HepG2 (cell line): ENCODE measurements at regions not wholly inside any gene's neighbourhood (a gene's known extent, or its start where the extent isn't known, plus 50 kb on each side); places are given as distances from the start of the nearest gene placed in this dataset.

ENCODE experiments used
- ATAC-seq: fragments of 200-7000 bp; cut with Tn5 transposase; 3 replicates; pipeline ENCODE4 v1.9.1; 2020; ENCODE audit warnings: mild to moderate bottlenecking, moderate library complexity
- BruUV-seq: library from RNA; stranded (reverse); fragments of 400-500 nt; replicated peaks from 2 replicates; lab custom pipeline; 2021; lab: Mats Ljungman, UMichigan
- CTCF ChIA-PET: fragments of 300-600 bp; formaldehyde crosslinking; extraction: SDS; loops from one replicate; lab custom pipeline; 2021; ENCODE audit warnings: low total read pairs, inconsistent platforms, low intra/inter-chr PET ratio; lab: Yijun Ruan, JAX
- POLR2A ChIA-PET: fragments of 350-600 bp; sonication (Branson Sonifier 250); formaldehyde crosslinking; loops from one replicate; lab custom pipeline; 2020; ENCODE audit warnings: antibody characterized with exemption, inconsistent platforms; lab: Yijun Ruan, JAX
- DNase-seq: peaks from one replicate; pipeline ENCODE4 v3.0.0-alpha.2; 2015; ENCODE audit warnings: low spot score
- FAIRE-seq: peaks from 3 replicates; lab custom pipeline; 2011; peaks lifted over from hg19 to GRCh38; lab: Jason Lieb, UNC
- H2AFZ ChIP-seq: one replicate; pipeline ENCODE4 v1.6.1; 2011; ENCODE audit warnings: low read length, inconsistent platforms
- H3K27ac ChIP-seq: fragments of 300-600 bp; 3 replicates; pipeline ENCODE4 v1.8.0; 2011; ENCODE audit warnings: mixed run types, mild to moderate bottlenecking, mixed read lengths, low read length, inconsistent platforms; ENCODE audit not compliant: insufficient read depth; ENCODE audit errors: extremely low read length
- H3K27me3 ChIP-seq, 2 experiments: fragments of 200-600 bp in 1 of 2; 2 replicates in 1 of 2; 3 replicates in 1 of 2; pipeline versions ENCODE4 v1.6.0 to v1.8.0; 2011; ENCODE audit warnings: low read length in 2 of 2, mild to moderate bottlenecking in 2 of 2, moderate library complexity in 2 of 2, inconsistent platforms in 1 of 2; ENCODE audit not compliant: insufficient read depth in 2 of 2, control insufficient read depth in 1 of 2
- H3K36me3 ChIP-seq, 2 experiments: fragments of 200-600 bp in 1 of 2; replicated peaks in 1 of 2; 2 replicates in 1 of 2; 3 replicates in 1 of 2; pipeline versions ENCODE4 v1.5.1 to v1.8.0; 2011; ENCODE audit warnings: low read length in 2 of 2, inconsistent platforms in 1 of 2; ENCODE audit not compliant: insufficient read depth in 2 of 2, control insufficient read depth in 1 of 2
- H3K4me1 ChIP-seq: 2 replicates; pipeline ENCODE4 v1.5.1; 2012; ENCODE audit warnings: low read length, inconsistent platforms; ENCODE audit not compliant: insufficient read depth
- H3K4me2 ChIP-seq: 2 replicates; pipeline ENCODE4 v1.6.0; 2011; ENCODE audit warnings: low read depth, low read length, inconsistent platforms
- H3K4me3 ChIP-seq, 3 experiments: fragments of 200-600 bp in 1 of 3; sonication (generic), shearing (Covaris generic) in 1 of 3; replicated peaks in 1 of 3; 2 replicates each; pipeline ENCODE4 v1.5.1; 2011 to 2016; ENCODE audit warnings: low read length in 3 of 3, inconsistent platforms in 2 of 3, low read depth in 2 of 3, mild to moderate bottlenecking in 2 of 3, control low read depth in 1 of 3, mixed read lengths in 1 of 3; ENCODE audit not compliant: insufficient read depth in 1 of 3
- H3K79me2 ChIP-seq: one replicate; pipeline ENCODE4 v1.6.1; 2011; ENCODE audit warnings: low read length, inconsistent platforms; ENCODE audit not compliant: insufficient read depth
- H3K9ac ChIP-seq: 2 replicates; pipeline ENCODE4 v1.6.0; 2011; ENCODE audit warnings: mild to moderate bottlenecking, low read depth, low read length, inconsistent platforms; ENCODE audit not compliant: insufficient read depth
- H3K9me3 ChIP-seq: 2 replicates; pipeline ENCODE4 v1.5.1; 2012; ENCODE audit warnings: mild to moderate bottlenecking, low read length
- H4K20me1 ChIP-seq: 2 replicates; pipeline ENCODE4 v1.6.0; 2011; ENCODE audit warnings: inconsistent platforms, mild to moderate bottlenecking, low read length, moderate library complexity; ENCODE audit not compliant: insufficient read depth
- BRCA1 ChIP-seq: sonication (generic); formaldehyde crosslinking; IDR thresholded peaks from 2 replicates; pipeline ENCODE4 v1.4.0; 2020; ENCODE audit warnings: missing genetic modification reagents
- CCAR2 ChIP-seq: fragments of 200-400 bp; formaldehyde crosslinking; optimal IDR thresholded peaks from 2 replicates; pipeline ENCODE3; 2018; ENCODE audit warnings: low read depth, mild to moderate bottlenecking, low read length, moderate library complexity
- CENPT ChIP-seq: sonication (generic); formaldehyde crosslinking; IDR thresholded peaks from 2 replicates; pipeline ENCODE4 v1.8.0; 2022; ENCODE audit warnings: low read depth, mild to moderate bottlenecking, moderate library complexity, missing genetic modification reagents
- ELF1 ChIP-seq: sonication (generic); formaldehyde crosslinking; IDR thresholded peaks from 2 replicates; pipeline ENCODE4 v1.4.0; 2020; ENCODE audit warnings: missing genetic modification reagents
- HMG20A ChIP-seq: IDR thresholded peaks from 2 replicates; pipeline ENCODE4 v1.6.1; 2016; ENCODE audit warnings: borderline replicate concordance
- KLF11 ChIP-seq: IDR thresholded peaks from 2 replicates; pipeline ENCODE4 v1.6.1; 2016; ENCODE audit warnings: missing compliant biosample characterization
- MAFG ChIP-seq: sonication (generic); formaldehyde crosslinking; IDR thresholded peaks from 2 replicates; pipeline ENCODE4 v1.5.1; 2020; ENCODE audit warnings: mild to moderate bottlenecking, missing genetic modification reagents
- MTA3 ChIP-seq: sonication (generic); formaldehyde crosslinking; IDR thresholded peaks from 2 replicates; pipeline ENCODE4 v1.4.0; 2020; ENCODE audit warnings: missing genetic modification reagents
- RFX5 ChIP-seq: IDR thresholded peaks from 2 replicates; pipeline ENCODE4 v1.6.1; 2011; ENCODE audit warnings: low read depth, low read length, improper control_type of control experiment
- SIN3A ChIP-seq: IDR thresholded peaks from 2 replicates; pipeline ENCODE4 v1.6.1; 2011; ENCODE audit warnings: low read depth, mild to moderate bottlenecking, control low read depth, low read length, borderline replicate concordance
- SNRNP70 ChIP-seq: fragments of 200-400 bp; formaldehyde crosslinking; IDR thresholded peaks from 2 replicates; pipeline ENCODE4 v1.6.1; 2017; ENCODE audit warnings: mild to moderate bottlenecking, low read depth, low read length, moderate library complexity
- SRSF4 ChIP-seq: fragments of 200-400 bp; formaldehyde crosslinking; IDR thresholded peaks from one replicate; pipeline ENCODE4 v1.6.1; 2018; ENCODE audit warnings: mild to moderate bottlenecking, low read depth, low read length, moderate library complexity; ENCODE audit not compliant: poor library complexity, severe bottlenecking
- ZKSCAN1 ChIP-seq: fragments of 150-350 bp; IDR thresholded peaks from 2 replicates; pipeline ENCODE4 v1.6.1; 2014; ENCODE audit warnings: low read length
- ZNF282 ChIP-seq: fragments of 450-650 bp; IDR thresholded peaks from 2 replicates; pipeline ENCODE4 v1.6.1; 2018; ENCODE audit not compliant: partially characterized antibody
- ZNF549 ChIP-seq: sonication (generic); formaldehyde crosslinking; IDR thresholded peaks from 2 replicates; pipeline ENCODE4 v1.5.0; 2020; ENCODE audit warnings: missing genetic modification reagents
- ZNF749 ChIP-seq: sonication (generic); formaldehyde crosslinking; IDR thresholded peaks from 2 replicates; pipeline ENCODE4 v1.8.0; 2022; ENCODE audit warnings: mild to moderate bottlenecking, missing genetic modification reagents, moderate library complexity, borderline replicate concordance
- in situ Hi-C: cut with HindIII; loops from 2 replicates; pipeline ENCODE4 v1.10.0; 2017; ENCODE audit warnings: low pct_unique_long_range_greater_than_20kb; ENCODE audit not compliant: extremely low pct_ligation_motif_present
- intact Hi-C: fragments of 100-400 bp; cut with micrococcal nuclease; formaldehyde crosslinking; loops from one replicate; pipeline ENCODE4 v1.10.0; 2022; ENCODE audit not compliant: unreplicated experiment
- TF ChIP-seq, protein P1 (sequence below): sonication (generic); formaldehyde crosslinking; IDR thresholded peaks from 2 replicates; pipeline ENCODE4 v1.5.1; 2020; ENCODE audit warnings: missing genetic modification reagents, mild to moderate bottlenecking, borderline replicate concordance
- TF ChIP-seq, protein P2 (sequence below): sonication (generic); formaldehyde crosslinking; conservative IDR thresholded peaks from 2 replicates; pipeline ENCODE4 v1.8.0; 2022; ENCODE audit warnings: mild to moderate bottlenecking, moderate library complexity, missing genetic modification reagents
- TF ChIP-seq, protein P3 (sequence below), 2 experiments: sonication (generic) in 1 of 2; formaldehyde crosslinking in 1 of 2; IDR thresholded peaks; 2 replicates each; pipeline versions ENCODE4 v1.4.0 to v1.6.1; 2016 to 2020; ENCODE audit warnings: borderline replicate concordance in 1 of 2, low read depth in 1 of 2, mild to moderate bottlenecking in 1 of 2, missing genetic modification reagents in 1 of 2

- ATAC-seq, result no peak
- no peak for FAIRE-seq
- H3K27me3 ChIP-seq, result no peaks in the 10 kb centered on the region
- ChIA-PET POLR2A (no interaction called here), CTCF (no interaction called here)
- H3K79me2 ChIP-seq, result no peaks in the 10 kb centered on the region
- no peak for DNase-seq
- H3K9me3 ChIP-seq, result no peaks in the 10 kb centered on the region
- BruUV-seq, result no TSS peak
- no peaks in the 10 kb centered on the region for H4K20me1 ChIP-seq
- no peak overlapping the region for H2AFZ ChIP-seq
- TF ChIP-seq BRCA1 (CRISPR knock-in tag) (no peak), ELF1 (no peak), SRSF4 (no peak), MAFG (CRISPR knock-in tag) (no peak), ZKSCAN1 (no peak), KLF11 (CRISPR knock-in tag) (no peak), CENPT (CRISPR knock-in tag) (no peak), CCAR2 (no peak), ZNF549 (CRISPR knock-in tag) (no peak), RFX5 (no peak), ZNF749 (CRISPR knock-in tag) (no peak), MTA3 (CRISPR knock-in tag) (no peak), ZNF282 (no peak), SNRNP70 (no peak), SIN3A (no peak), HMG20A (CRISPR knock-in tag) (no peak)
- TF ChIP-seq, protein P1, sequence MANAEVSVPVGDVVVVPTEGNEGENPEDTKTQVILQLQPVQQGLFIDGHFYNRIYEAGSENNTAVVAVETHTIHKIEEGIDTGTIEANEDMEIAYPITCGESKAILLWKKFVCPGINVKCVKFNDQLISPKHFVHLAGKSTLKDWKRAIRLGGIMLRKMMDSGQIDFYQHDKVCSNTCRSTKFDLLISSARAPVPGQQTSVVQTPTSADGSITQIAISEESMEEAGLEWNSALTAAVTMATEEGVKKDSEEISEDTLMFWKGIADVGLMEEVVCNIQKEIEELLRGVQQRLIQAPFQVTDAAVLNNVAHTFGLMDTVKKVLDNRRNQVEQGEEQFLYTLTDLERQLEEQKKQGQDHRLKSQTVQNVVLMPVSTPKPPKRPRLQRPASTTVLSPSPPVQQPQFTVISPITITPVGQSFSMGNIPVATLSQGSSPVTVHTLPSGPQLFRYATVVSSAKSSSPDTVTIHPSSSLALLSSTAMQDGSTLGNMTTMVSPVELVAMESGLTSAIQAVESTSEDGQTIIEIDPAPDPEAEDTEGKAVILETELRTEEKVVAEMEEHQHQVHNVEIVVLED (CRISPR knock-in tag), result no peak
- TF ChIP-seq, protein P2, sequence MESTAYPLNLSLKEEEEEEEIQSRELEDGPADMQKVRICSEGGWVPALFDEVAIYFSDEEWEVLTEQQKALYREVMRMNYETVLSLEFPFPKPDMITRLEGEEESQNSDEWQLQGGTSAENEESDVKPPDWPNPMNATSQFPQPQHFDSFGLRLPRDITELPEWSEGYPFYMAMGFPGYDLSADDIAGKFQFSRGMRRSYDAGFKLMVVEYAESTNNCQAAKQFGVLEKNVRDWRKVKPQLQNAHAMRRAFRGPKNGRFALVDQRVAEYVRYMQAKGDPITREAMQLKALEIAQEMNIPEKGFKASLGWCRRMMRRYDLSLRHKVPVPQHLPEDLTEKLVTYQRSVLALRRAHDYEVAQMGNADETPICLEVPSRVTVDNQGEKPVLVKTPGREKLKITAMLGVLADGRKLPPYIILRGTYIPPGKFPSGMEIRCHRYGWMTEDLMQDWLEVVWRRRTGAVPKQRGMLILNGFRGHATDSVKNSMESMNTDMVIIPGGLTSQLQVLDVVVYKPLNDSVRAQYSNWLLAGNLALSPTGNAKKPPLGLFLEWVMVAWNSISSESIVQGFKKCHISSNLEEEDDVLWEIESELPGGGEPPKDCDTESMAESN (CRISPR knock-in tag), result no peak
- TF ChIP-seq, protein P3, sequence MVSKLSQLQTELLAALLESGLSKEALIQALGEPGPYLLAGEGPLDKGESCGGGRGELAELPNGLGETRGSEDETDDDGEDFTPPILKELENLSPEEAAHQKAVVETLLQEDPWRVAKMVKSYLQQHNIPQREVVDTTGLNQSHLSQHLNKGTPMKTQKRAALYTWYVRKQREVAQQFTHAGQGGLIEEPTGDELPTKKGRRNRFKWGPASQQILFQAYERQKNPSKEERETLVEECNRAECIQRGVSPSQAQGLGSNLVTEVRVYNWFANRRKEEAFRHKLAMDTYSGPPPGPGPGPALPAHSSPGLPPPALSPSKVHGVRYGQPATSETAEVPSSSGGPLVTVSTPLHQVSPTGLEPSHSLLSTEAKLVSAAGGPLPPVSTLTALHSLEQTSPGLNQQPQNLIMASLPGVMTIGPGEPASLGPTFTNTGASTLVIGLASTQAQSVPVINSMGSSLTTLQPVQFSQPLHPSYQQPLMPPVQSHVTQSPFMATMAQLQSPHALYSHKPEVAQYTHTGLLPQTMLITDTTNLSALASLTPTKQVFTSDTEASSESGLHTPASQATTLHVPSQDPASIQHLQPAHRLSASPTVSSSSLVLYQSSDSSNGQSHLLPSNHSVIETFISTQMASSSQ (IDR thresholded peaks at IDR 0.05; ENCODE audit: low read depth), result no peak
- TF ChIP-seq, protein P3 (CRISPR knock-in tag; IDR thresholded peaks at IDR 0.05; ENCODE audit: borderline replicate concordance), result no peak
- no peaks in the 10 kb centered on the region for H3K36me3 ChIP-seq
- no peak overlapping the region for H3K9ac ChIP-seq
- no peak overlapping the region for H3K27ac ChIP-seq
- H3K4me2 ChIP-seq, result no peak overlapping the region
- intact Hi-C loops, result no loop called here
- H3K4me1 ChIP-seq, result no peaks in the 10 kb centered on the region
- in situ Hi-C loops, result no loop called here
- no peak overlapping the region for H3K4me3 ChIP-seq
Observed at GRCh38 chr1:172882385-172882784, 168.4 kb downstream of the TNFSF18 start.
